Liver (tissue), 8 donors: ENCODE measurements at regions not wholly inside any gene's neighbourhood (a gene's known extent, or its start where the extent isn't known, plus 50 kb on each side); places are given as distances from the start of the nearest gene placed in this dataset.

Source experiments
- DNase-seq: peaks from one replicate; pipeline ENCODE4 v3.0.0-alpha.2; 2017; ENCODE audit warnings: low spot score
- H3K27ac ChIP-seq, 2 donors: one replicate each; pipeline ENCODE4 v1.7.0; 2013; ENCODE audit warnings: inconsistent platforms in 2 of 2, low read length in 2 of 2, control low read depth in 1 of 2, low read depth in 1 of 2, mild to moderate bottlenecking in 1 of 2
- H3K27me3 ChIP-seq, 4 donors: one replicate each; pipeline versions ENCODE4 v1.6.1 to v1.7.0; 2013; ENCODE audit warnings: low read length in 3 of 4, inconsistent platforms in 1 of 4, mild to moderate bottlenecking in 1 of 4, moderate library complexity in 1 of 4; ENCODE audit not compliant: control insufficient read depth in 4 of 4, insufficient read depth in 4 of 4
- H3K36me3 ChIP-seq, 4 donors: one replicate each; pipeline versions ENCODE4 v1.6.1 to v1.7.0; 2013; ENCODE audit warnings: low read length in 3 of 4, mild to moderate bottlenecking in 3 of 4, low read depth in 1 of 4, moderate library complexity in 1 of 4; ENCODE audit not compliant: control insufficient read depth in 4 of 4, insufficient read depth in 3 of 4
- H3K4me1 ChIP-seq, 4 donors: one replicate each; pipeline versions ENCODE4 v1.6.1 to v1.7.0; 2013; ENCODE audit warnings: low read length in 3 of 4, mild to moderate bottlenecking in 3 of 4, moderate library complexity in 1 of 4; ENCODE audit not compliant: control insufficient read depth in 4 of 4, insufficient read depth in 4 of 4
- H3K4me3 ChIP-seq, 3 donors: one replicate each; pipeline versions ENCODE4 v1.6.1 to v1.7.0; 2013; ENCODE audit warnings: low read length in 3 of 3, control low read depth in 1 of 3, low read depth in 1 of 3, mild to moderate bottlenecking in 1 of 3
- H3K9ac ChIP-seq, 2 donors: one replicate each; pipeline ENCODE4 v1.7.0; 2013; ENCODE audit warnings: low read length in 2 of 2, mild to moderate bottlenecking in 2 of 2, moderate library complexity in 2 of 2, control low read depth in 1 of 2, low read depth in 1 of 2
- H3K9me3 ChIP-seq, 4 donors: one replicate each; pipeline versions ENCODE4 v1.6.1 to v1.7.0; 2013; ENCODE audit warnings: low read length in 3 of 4; ENCODE audit not compliant: control insufficient read depth in 4 of 4
- CTCF ChIP-seq: fragments of 150-350 bp; IDR thresholded peaks from 2 replicates; pipeline ENCODE4 v1.5.1; 2017; ENCODE audit warnings: improper control_type of control experiment, low read depth, low read length; ENCODE audit not compliant: missing input control
- EGR1 ChIP-seq, 2 donors: IDR thresholded peaks; 2 replicates each; pipeline ENCODE4 v1.6.1; 2016 to 2018; ENCODE audit warnings: antibody characterized with exemption in 2 of 2, low read depth in 2 of 2
- FOXA1 ChIP-seq: IDR thresholded peaks from 2 replicates; pipeline ENCODE4 v1.6.1; 2016; ENCODE audit warnings: antibody characterized with exemption
- FOXA2 ChIP-seq: IDR thresholded peaks from 2 replicates; pipeline ENCODE4 v1.6.1; 2016; ENCODE audit warnings: antibody characterized with exemption
- GABPA ChIP-seq, 2 donors: IDR thresholded peaks in 1 of 2; conservative IDR thresholded peaks in 1 of 2; 2 replicates each; pipeline ENCODE4 v1.6.1; 2016; ENCODE audit warnings: antibody characterized with exemption in 2 of 2, mild to moderate bottlenecking in 1 of 2, moderate library complexity in 1 of 2
- HNF4A ChIP-seq, 2 donors: conservative IDR thresholded peaks; 2 replicates each; pipeline ENCODE4 v1.6.1; 2016; ENCODE audit warnings: antibody characterized with exemption in 2 of 2, mild to moderate bottlenecking in 2 of 2
- HNF4G ChIP-seq: IDR thresholded peaks from 2 replicates; pipeline ENCODE4 v1.6.1; 2016; ENCODE audit warnings: antibody characterized with exemption
- JUND ChIP-seq, 2 donors: IDR thresholded peaks; 2 replicates each; pipeline ENCODE4 v1.6.1; 2016; ENCODE audit warnings: antibody characterized with exemption in 2 of 2
- NR2F2 ChIP-seq: IDR thresholded peaks from 2 replicates; pipeline ENCODE4 v1.6.1; 2016; ENCODE audit warnings: antibody characterized with exemption
- RAD21 ChIP-seq, 2 donors: IDR thresholded peaks; 2 replicates each; pipeline ENCODE4 v1.6.1; 2016; ENCODE audit warnings: antibody characterized with exemption in 2 of 2, mild to moderate bottlenecking in 2 of 2
- REST ChIP-seq: IDR thresholded peaks from 2 replicates; pipeline ENCODE4 v1.6.1; 2016; ENCODE audit warnings: antibody characterized with exemption, mild to moderate bottlenecking
- RXRA ChIP-seq, 2 donors: IDR thresholded peaks; 2 replicates each; pipeline ENCODE4 v1.6.1; 2017 to 2018; ENCODE audit warnings: antibody characterized with exemption in 2 of 2, mild to moderate bottlenecking in 1 of 2
- SP1 ChIP-seq: IDR thresholded peaks from 2 replicates; pipeline ENCODE4 v1.6.1; 2018; ENCODE audit warnings: antibody characterized with exemption, mild to moderate bottlenecking
- TAF1 ChIP-seq: conservative IDR thresholded peaks from 2 replicates; pipeline ENCODE4 v1.6.1; 2016; ENCODE audit warnings: antibody characterized with exemption, mild to moderate bottlenecking
- YY1 ChIP-seq: IDR thresholded peaks from 2 replicates; pipeline ENCODE4 v1.6.1; 2016; ENCODE audit warnings: antibody characterized with exemption, mild to moderate bottlenecking
- ZBTB33 ChIP-seq: IDR thresholded peaks from 2 replicates; pipeline ENCODE4 v1.6.1; 2016; ENCODE audit warnings: antibody characterized with exemption
- WGBS: extraction: QIAGEN DNeasy Blood & Tissue Kit; methylation state at CpG from one replicate; pipeline ENCODE4 v1.1.7; 2013; 5-methylcytosine and 5-hydroxymethylcytosine counted together
- TF ChIP-seq, protein P1 (sequence below): IDR thresholded peaks from 2 replicates; pipeline ENCODE4 v1.6.1; 2016; ENCODE audit warnings: antibody characterized with exemption
- TF ChIP-seq, protein P2 (sequence below): IDR thresholded peaks from 2 replicates; pipeline ENCODE4 v1.6.1; 2016; ENCODE audit warnings: antibody characterized with exemption
- donor health status: healthy.
- donor health status: healthy.
- donor health status: healthy.
- donor health status: healthy.
- donor health status: healthy.

- Histone ChIP-seq H3K27me3 (no peaks in the 10 kb centered on the region), H3K9ac (no peak overlapping the region), H3K27ac (no peak overlapping the region), H3K4me3 (no peak overlapping the region), H3K4me1 (no peaks in the 10 kb centered on the region), H3K9me3 (no peaks in the 10 kb centered on the region), H3K36me3 (no peaks in the 10 kb centered on the region)
- WGBS: 88% methylated on average over 2 of the region's 2 CpGs
- TF ChIP-seq, protein P1, sequence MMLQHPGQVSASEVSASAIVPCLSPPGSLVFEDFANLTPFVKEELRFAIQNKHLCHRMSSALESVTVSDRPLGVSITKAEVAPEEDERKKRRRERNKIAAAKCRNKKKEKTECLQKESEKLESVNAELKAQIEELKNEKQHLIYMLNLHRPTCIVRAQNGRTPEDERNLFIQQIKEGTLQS: no peak
- TF ChIP-seq RAD21 (IDR thresholded peaks at IDR 0.05) (no peak), GABPA (IDR thresholded peaks at IDR 0.05 in 1 of 2, conservative IDR thresholded peaks at IDR 0.05 in 1 of 2) (no peak), FOXA2 (no peak), TAF1 (no peak), FOXA1 (no peak), RXRA (IDR thresholded peaks at IDR 0.05) (no peak), HNF4G (no peak), CTCF (no peak), HNF4A (conservative IDR thresholded peaks at IDR 0.05) (no peak), YY1 (no peak), NR2F2 (no peak), SP1 (no peak), ZBTB33 (no peak), JUND (IDR thresholded peaks at IDR 0.05) (no peak), EGR1 (IDR thresholded peaks at IDR 0.05; ENCODE audit: low read depth in 2 of 2) (no peak), REST (no peak)
- TF ChIP-seq, protein P2, sequence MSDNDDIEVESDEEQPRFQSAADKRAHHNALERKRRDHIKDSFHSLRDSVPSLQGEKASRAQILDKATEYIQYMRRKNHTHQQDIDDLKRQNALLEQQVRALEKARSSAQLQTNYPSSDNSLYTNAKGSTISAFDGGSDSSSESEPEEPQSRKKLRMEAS: no peak
- DNase-seq: no peak
Measured at GRCh38 chr3:43810797-43811196, 120.1 kb downstream of the ABHD5 start.

- TF ChIP-seq ZBTB33: no peak
- TF ChIP-seq NR2F2: no peak
- no peak for TF ChIP-seq FOXA1
- TF ChIP-seq SP1: no peak
- Histone ChIP-seq H3K27me3 (no peaks in the 10 kb centered on the region), H3K27ac (no peak overlapping the region), H3K4me3 (no peak overlapping the region), H3K4me1 (no peaks in the 10 kb centered on the region), H3K9ac (no peak overlapping the region), H3K36me3 (no peaks in the 10 kb centered on the region), H3K9me3 (no peaks in the 10 kb centered on the region)
- no peak for DNase-seq
- WGBS: 71% methylated on average over 1 of the region's 1 CpG
Measured at GRCh38 chr3:43814461-43814860, 123.7 kb downstream of the ABHD5 start.
